Right lobe of liver (tissue), 4 donors: ENCODE measurements at regions not wholly inside any gene's neighbourhood (a gene's known extent, or its start where the extent isn't known, plus 50 kb on each side); places are given as distances from the start of the nearest gene placed in this dataset.

Experiments
- CTCF ChIP-seq, 4 donors: fragments of 200-600 bp in 3 of 4; fragments of 450-650 bp in 1 of 4; IDR thresholded peaks; one replicate each; pipeline versions ENCODE4 v1.5.1 to v1.8.0; 2016 to 2022; ENCODE audit warnings: antibody characterized with exemption in 4 of 4, mild to moderate bottlenecking in 2 of 4
- POLR2A ChIP-seq: fragments of 450-650 bp; IDR thresholded peaks from one replicate; pipeline ENCODE4 v1.6.1; 2017; ENCODE audit warnings: antibody characterized with exemption, mild to moderate bottlenecking
- donor health status: DM: no; HTN: no; CAD: no.
- donor health status: DM: no; HTN: no; CAD: no.
- donor health status: DM: no; HTN: yes; CAD: no.

GRCh38 chr16:63323055-63323454, 1286.8 kb upstream of the CDH8 start:
- TF ChIP-seq CTCF (IDR thresholded peaks at IDR 0.05) (no peak), POLR2A (no peak)
